Neutrophil (primary cell): ENCODE measurements at regions not wholly inside any gene's neighbourhood (a gene's known extent, or its start where the extent isn't known, plus 50 kb on each side); places are given as distances from the start of the nearest gene placed in this dataset.
"Not testable (repeated sequence)": the region's sequence is repeated elsewhere in the genome, so short reads cannot be mapped to it uniquely, and the experiment has no call there.

Experiments used
- H3K27ac ChIP-seq: fragments of 200-600 bp; sonication (generic); 2 replicates; pipeline ENCODE4 v1.5.1; 2016; ENCODE audit warnings: mild to moderate bottlenecking, moderate library complexity
- H3K27me3 ChIP-seq: fragments of 200-600 bp; sonication (generic); 2 replicates; pipeline ENCODE4 v1.6.0; 2016; ENCODE audit warnings: mild to moderate bottlenecking
- H3K36me3 ChIP-seq: fragments of 200-600 bp; sonication (generic); 2 replicates; pipeline ENCODE4 v1.5.1; 2017
- H3K4me1 ChIP-seq, 2 experiments: fragments of 200-600 bp in 1 of 2; sonication (generic) in 1 of 2; 1 replicate in 1 of 2; 2 replicates in 1 of 2; pipeline versions ENCODE4 v1.5.1 to v1.6.1; 2013 to 2016; ENCODE audit warnings: low read depth in 1 of 2, low read length in 1 of 2, mild to moderate bottlenecking in 1 of 2, moderate library complexity in 1 of 2; ENCODE audit not compliant: control insufficient read depth in 1 of 2, insufficient read depth in 1 of 2
- H3K4me3 ChIP-seq, 2 experiments: fragments of 200-600 bp in 1 of 2; sonication (generic) in 1 of 2; 1 replicate in 1 of 2; 2 replicates in 1 of 2; pipeline ENCODE4 v1.5.1; 2013 to 2016; ENCODE audit warnings: low read depth in 1 of 2, low read length in 1 of 2, mild to moderate bottlenecking in 1 of 2, moderate library complexity in 1 of 2
- H3K9me3 ChIP-seq: fragments of 200-600 bp; sonication (generic); 2 replicates; pipeline ENCODE4 v1.5.1; 2016
- CTCF ChIP-seq: fragments of 200-600 bp; sonication (generic); IDR thresholded peaks from 2 replicates; pipeline ENCODE4 v1.5.1; 2016; ENCODE audit warnings: antibody characterized with exemption

- Histone ChIP-seq H3K9me3 (no peaks in the 10 kb centered on the region), H3K4me3 (no peak overlapping the region), H3K4me1 (no peaks in the 10 kb centered on the region), H3K27ac (no peak overlapping the region), H3K36me3 (no peaks in the 10 kb centered on the region), H3K27me3 (no peaks in the 10 kb centered on the region)
- TF ChIP-seq CTCF: no peak
Measured at GRCh38 chr13:76289558-76289957, 596.6 kb downstream of the KCTD12 start.

- no peaks in the 10 kb centered on the region for H3K9me3 ChIP-seq
- H3K27me3 ChIP-seq: no peaks in the 10 kb centered on the region
- no peak overlapping the region for H3K4me3 ChIP-seq
- no peaks in the 10 kb centered on the region for H3K36me3 ChIP-seq
- H3K4me1 ChIP-seq: no peaks in the 10 kb centered on the region
- TF ChIP-seq CTCF: no peak
- no peak overlapping the region for H3K27ac ChIP-seq
Measured at GRCh38 chr13:76286178-76286577, 600.0 kb downstream of the KCTD12 start.

- H3K4me1 ChIP-seq: no peaks in the 10 kb centered on the region
- TF ChIP-seq CTCF: no peak
Measured at GRCh38 chr13:76285463-76285862, 600.7 kb downstream of the KCTD12 start.

GRCh38 chr13:76279766-76280165 lies 606.4 kb downstream of the KCTD12 start:
- H3K4me1 ChIP-seq, H3K4me3 ChIP-seq, H3K27me3 ChIP-seq, H3K9me3 ChIP-seq, H3K36me3 ChIP-seq, H3K27ac ChIP-seq: not testable (repeated sequence)

More at GRCh38 chr13:76285463-76285862, 600.7 kb downstream of the KCTD12 start:
- no peaks in the 10 kb centered on the region for H3K9me3 ChIP-seq
- H3K27me3 ChIP-seq: no peaks in the 10 kb centered on the region
- no peak overlapping the region for H3K4me3 ChIP-seq
- H3K36me3 ChIP-seq: no peaks in the 10 kb centered on the region
- H3K27ac ChIP-seq: no peak overlapping the region

- H3K27ac ChIP-seq: no peak overlapping the region
- H3K36me3 ChIP-seq: no peaks in the 10 kb centered on the region
- H3K4me3 ChIP-seq: no peak overlapping the region
- H3K27me3 ChIP-seq: no peaks in the 10 kb centered on the region
- no peaks in the 10 kb centered on the region for H3K4me1 ChIP-seq
- H3K9me3 ChIP-seq: no peaks in the 10 kb centered on the region
- TF ChIP-seq CTCF: no peak
Measured at GRCh38 chr13:76271728-76272232, 614.4 kb downstream of the KCTD12 start.

GRCh38 chr13:76268307-76268706 lies 617.9 kb downstream of the KCTD12 start:
- H3K4me1 ChIP-seq, H3K9me3 ChIP-seq, H3K27ac ChIP-seq, H3K27me3 ChIP-seq, H3K36me3 ChIP-seq, H3K4me3 ChIP-seq: not testable (repeated sequence)

GRCh38 chr13:76267216-76267615 lies 619.0 kb downstream of the KCTD12 start:
- TF ChIP-seq CTCF: no peak

More at GRCh38 chr13:76267216-76267615, 619.0 kb downstream of the KCTD12 start:
- Histone ChIP-seq H3K4me1 (no peaks in the 10 kb centered on the region), H3K4me3 (no peak overlapping the region), H3K27me3 (no peaks in the 10 kb centered on the region), H3K9me3 (no peaks in the 10 kb centered on the region), H3K27ac (no peak overlapping the region), H3K36me3 (no peaks in the 10 kb centered on the region)
